ENCODE measurements at regions not wholly inside any gene's neighbourhood (a gene's known extent, or its start where the extent isn't known, plus 50 kb on each side); places are given as distances from the start of the nearest gene placed in this dataset.

GRCh38 chr6:10028222-10028621, 386.7 kb downstream of the TFAP2A start:
- DNase-seq: no peak

- no peak for DNase-seq
Observed at GRCh38 chr6:10019851-10020250, 395.0 kb downstream of the TFAP2A start.

- DNase-seq: no peak
Observed at GRCh38 chr6:10014557-10014956, 400.3 kb downstream of the TFAP2A start.

GRCh38 chr6:10000551-10000950, 414.3 kb downstream of the TFAP2A start:
- no peak for DNase-seq

GRCh38 chr6:9999796-10000195, 415.1 kb downstream of the TFAP2A start:
- no peak for DNase-seq

- DNase-seq: no peak
Observed at GRCh38 chr6:9986273-9986672, 428.6 kb downstream of the TFAP2A start.

GRCh38 chr6:9985481-9985880, 429.4 kb downstream of the TFAP2A start:
- no peak for DNase-seq

- DNase-seq: no peak
Observed at GRCh38 chr6:9984607-9985006, 430.3 kb downstream of the TFAP2A start.

GRCh38 chr6:9983168-9983567, 431.7 kb downstream of the TFAP2A start:
- no peak for DNase-seq

- DNase-seq: no peak
Observed at GRCh38 chr6:9982215-9982614, 432.7 kb downstream of the TFAP2A start.

GRCh38 chr6:9979996-9980395, 434.9 kb downstream of the TFAP2A start:
- DNase-seq: no peak

GRCh38 chr6:9978480-9978879, 436.4 kb downstream of the TFAP2A start:
- no peak for DNase-seq

GRCh38 chr6:9977411-9977810, 437.5 kb downstream of the TFAP2A start:
- no peak for DNase-seq

GRCh38 chr6:9961646-9962045, 453.2 kb downstream of the TFAP2A start:
- DNase-seq: no peak

GRCh38 chr6:9957215-9957759, 457.6 kb downstream of the TFAP2A start:
- no peak for DNase-seq

- no peak for DNase-seq
Observed at GRCh38 chr6:9948678-9949077, 466.2 kb downstream of the TFAP2A start.

GRCh38 chr6:9943986-9944385, 470.9 kb downstream of the TFAP2A start:
- DNase-seq: no peak

GRCh38 chr6:9943026-9943425, 471.8 kb downstream of the TFAP2A start:
- no peak for DNase-seq

- no peak for DNase-seq
Observed at GRCh38 chr6:9942131-9942530, 472.7 kb downstream of the TFAP2A start.

GRCh38 chr6:9938801-9939200, 476.1 kb downstream of the TFAP2A start:
- DNase-seq: no peak

GRCh38 chr6:9937031-9937763, 477.7 kb downstream of the TFAP2A start:
- no peak for DNase-seq

GRCh38 chr6:9936551-9936950, 478.3 kb downstream of the TFAP2A start:
- DNase-seq: no peak

- DNase-seq: no peak
Observed at GRCh38 chr6:9933677-9934076, 481.2 kb downstream of the TFAP2A start.

- no peak for DNase-seq
Observed at GRCh38 chr6:9927275-9927674, 487.6 kb downstream of the TFAP2A start.

GRCh38 chr6:9924971-9925370, 489.9 kb downstream of the TFAP2A start:
- DNase-seq: no peak

All from activated CD8-positive, alpha-beta memory T cell treated with anti-CD3 and anti-CD28 coated beads, Interleukin-2, amount 50 U/mL, for 4 hours (primary cell).